ENCODE measurements at regions not wholly inside any gene's neighbourhood (a gene's known extent, or its start where the extent isn't known, plus 50 kb on each side); places are given as distances from the start of the nearest gene placed in this dataset.

- H3K36me3 ChIP-seq (ENCODE audit: control insufficient read depth, insufficient read depth, low read length) = no peaks in the 10 kb centered on the region
- no peaks in the 10 kb centered on the region for H3K9me3 ChIP-seq (replicated peaks; ENCODE audit: control insufficient read depth, insufficient read depth, low read depth, low read length)
- DNase-seq (ENCODE audit: extremely low read depth in 1 of 4, low spot score in 3 of 4) (no peak), FAIRE-seq (no peak), ATAC-seq (no peak)
- no peak overlapping the region for H2AFZ ChIP-seq (ENCODE audit: low read depth, low read length)
- ChIA-PET CTCF (ENCODE audit: low intra/inter-chr PET ratio) (no interaction called here), POLR2A (interaction anchor here (0.7 kb wide), 1 partner anchor 1168 kb away, joined by 3 read pairs; no protein-coding TSS in a partner anchor)
- no peak overlapping the region for H3K27ac ChIP-seq (ENCODE audit: extremely low read depth, low read depth, low read length)
- intact Hi-C loops (cut with micrococcal nuclease) (no loop called here), in situ Hi-C loops (cut with MboI) (no loop called here)
- 0% methylated on average over 1 of the region's 1 CpG for WGBS (ENCODE audit: insufficient coverage, low coverage, missing lambda C conversion rate)
- H3K4me1 ChIP-seq (replicated peaks in 1 of 2; ENCODE audit: control insufficient read depth in 2 of 2, insufficient read depth in 2 of 2, low read length in 2 of 2) = peaks cover 0 to 5% of the 10 kb centered on the region in 2 experiments; a peak in 2 of 5 replicates
- H3K79me2 ChIP-seq (ENCODE audit: control insufficient read depth, insufficient read depth, low read length) = no peaks in the 10 kb centered on the region
- no peak overlapping the region for H3K4me2 ChIP-seq (ENCODE audit: insufficient read depth, low read length)
- H3K9ac ChIP-seq (ENCODE audit: insufficient read depth in 1 of 2, low read depth in 2 of 2, low read length in 2 of 2) = no peak overlapping the region
- no peaks in the 10 kb centered on the region for H3K27me3 ChIP-seq (ENCODE audit: control insufficient read depth in 2 of 2, insufficient read depth in 2 of 2, low read length in 2 of 2)
- H4K20me1 ChIP-seq (replicated peaks; ENCODE audit: control insufficient read depth, insufficient read depth, low read length) = no peaks in the 10 kb centered on the region
- no peaks in the 10 kb centered on the region for H3K9me1 ChIP-seq (ENCODE audit: control insufficient read depth, insufficient read depth, low read length)
- TF ChIP-seq, protein P1, sequence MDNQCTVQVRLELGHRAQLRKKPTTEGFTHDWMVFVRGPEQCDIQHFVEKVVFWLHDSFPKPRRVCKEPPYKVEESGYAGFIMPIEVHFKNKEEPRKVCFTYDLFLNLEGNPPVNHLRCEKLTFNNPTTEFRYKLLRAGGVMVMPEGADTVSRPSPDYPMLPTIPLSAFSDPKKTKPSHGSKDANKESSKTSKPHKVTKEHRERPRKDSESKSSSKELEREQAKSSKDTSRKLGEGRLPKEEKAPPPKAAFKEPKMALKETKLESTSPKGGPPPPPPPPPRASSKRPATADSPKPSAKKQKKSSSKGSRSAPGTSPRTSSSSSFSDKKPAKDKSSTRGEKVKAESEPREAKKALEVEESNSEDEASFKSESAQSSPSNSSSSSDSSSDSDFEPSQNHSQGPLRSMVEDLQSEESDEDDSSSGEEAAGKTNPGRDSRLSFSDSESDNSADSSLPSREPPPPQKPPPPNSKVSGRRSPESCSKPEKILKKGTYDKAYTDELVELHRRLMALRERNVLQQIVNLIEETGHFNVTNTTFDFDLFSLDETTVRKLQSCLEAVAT (IDR thresholded peaks at IDR 0.05) = no peak
- TF ChIP-seq, protein P2, sequence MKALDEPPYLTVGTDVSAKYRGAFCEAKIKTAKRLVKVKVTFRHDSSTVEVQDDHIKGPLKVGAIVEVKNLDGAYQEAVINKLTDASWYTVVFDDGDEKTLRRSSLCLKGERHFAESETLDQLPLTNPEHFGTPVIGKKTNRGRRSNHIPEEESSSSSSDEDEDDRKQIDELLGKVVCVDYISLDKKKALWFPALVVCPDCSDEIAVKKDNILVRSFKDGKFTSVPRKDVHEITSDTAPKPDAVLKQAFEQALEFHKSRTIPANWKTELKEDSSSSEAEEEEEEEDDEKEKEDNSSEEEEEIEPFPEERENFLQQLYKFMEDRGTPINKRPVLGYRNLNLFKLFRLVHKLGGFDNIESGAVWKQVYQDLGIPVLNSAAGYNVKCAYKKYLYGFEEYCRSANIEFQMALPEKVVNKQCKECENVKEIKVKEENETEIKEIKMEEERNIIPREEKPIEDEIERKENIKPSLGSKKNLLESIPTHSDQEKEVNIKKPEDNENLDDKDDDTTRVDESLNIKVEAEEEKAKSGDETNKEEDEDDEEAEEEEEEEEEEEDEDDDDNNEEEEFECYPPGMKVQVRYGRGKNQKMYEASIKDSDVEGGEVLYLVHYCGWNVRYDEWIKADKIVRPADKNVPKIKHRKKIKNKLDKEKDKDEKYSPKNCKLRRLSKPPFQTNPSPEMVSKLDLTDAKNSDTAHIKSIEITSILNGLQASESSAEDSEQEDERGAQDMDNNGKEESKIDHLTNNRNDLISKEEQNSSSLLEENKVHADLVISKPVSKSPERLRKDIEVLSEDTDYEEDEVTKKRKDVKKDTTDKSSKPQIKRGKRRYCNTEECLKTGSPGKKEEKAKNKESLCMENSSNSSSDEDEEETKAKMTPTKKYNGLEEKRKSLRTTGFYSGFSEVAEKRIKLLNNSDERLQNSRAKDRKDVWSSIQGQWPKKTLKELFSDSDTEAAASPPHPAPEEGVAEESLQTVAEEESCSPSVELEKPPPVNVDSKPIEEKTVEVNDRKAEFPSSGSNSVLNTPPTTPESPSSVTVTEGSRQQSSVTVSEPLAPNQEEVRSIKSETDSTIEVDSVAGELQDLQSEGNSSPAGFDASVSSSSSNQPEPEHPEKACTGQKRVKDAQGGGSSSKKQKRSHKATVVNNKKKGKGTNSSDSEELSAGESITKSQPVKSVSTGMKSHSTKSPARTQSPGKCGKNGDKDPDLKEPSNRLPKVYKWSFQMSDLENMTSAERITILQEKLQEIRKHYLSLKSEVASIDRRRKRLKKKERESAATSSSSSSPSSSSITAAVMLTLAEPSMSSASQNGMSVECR (CRISPR knock-in tag; IDR thresholded peaks at IDR 0.05) = no peak
- TF ChIP-seq DPF2 (IDR thresholded peaks at IDR 0.05) = no peak
- TF ChIP-seq E2F3 (CRISPR knock-in tag; IDR thresholded peaks at IDR 0.05) = no peak
- no peak for TF ChIP-seq CBFA2T3 (IDR thresholded peaks at IDR 0.05)
- TF ChIP-seq BRF1 (IDR thresholded peaks at IDR 0.05; ENCODE audit: borderline replicate concordance, extremely low read depth, insufficient read length) = no peak
- no peak for TF ChIP-seq PHB2 (IDR thresholded peaks at IDR 0.05; ENCODE audit: low read depth)
- TF ChIP-seq HOXB6 (CRISPR knock-in tag; IDR thresholded peaks at IDR 0.05; ENCODE audit: borderline replicate concordance) = no peak
- TF ChIP-seq, protein P3, sequence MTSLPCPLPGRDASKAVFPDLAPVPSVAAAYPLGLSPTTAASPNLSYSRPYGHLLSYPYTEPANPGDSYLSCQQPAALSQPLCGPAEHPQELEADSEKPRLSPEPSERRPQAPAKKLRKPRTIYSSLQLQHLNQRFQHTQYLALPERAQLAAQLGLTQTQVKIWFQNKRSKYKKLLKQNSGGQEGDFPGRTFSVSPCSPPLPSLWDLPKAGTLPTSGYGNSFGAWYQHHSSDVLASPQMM (CRISPR knock-in tag; IDR thresholded peaks at IDR 0.05) = no peak
- TF ChIP-seq ZNF644 (tag; IDR thresholded peaks at IDR 0.05; ENCODE audit: low read depth) = no peak
- TF ChIP-seq PPARD (CRISPR knock-in tag; IDR thresholded peaks at IDR 0.05) = no peak
- no peak for TF ChIP-seq CTCF (IDR thresholded peaks at IDR 0.05 in 2 of 3, conservative IDR thresholded peaks at IDR 0.05 in 1 of 3; ENCODE audit: insufficient read depth in 2 of 3, low read depth in 1 of 3, low read length in 3 of 3)
- BruUV-seq (replicated peaks) = no TSS peak
- H3K4me3 ChIP-seq = no peak overlapping the region
These were observed 81.4 kb upstream of the TCF21 start for GRCh38 chr6:133807501-133807900.

Data from K562 (cell line).